KOPT-K1 (cell line): ENCODE measurements at regions not wholly inside any gene's neighbourhood (a gene's known extent, or its start where the extent isn't known, plus 50 kb on each side); places are given as distances from the start of the nearest gene placed in this dataset.

Experiments used
- H3K27ac ChIP-seq: fragments of 200-600 bp; sonication (generic); 2 replicates; pipeline ENCODE4 v1.5.1; 2016; ENCODE audit warnings: antibody characterized with exemption, mild to moderate bottlenecking, low read depth, low read length; ENCODE audit not compliant: poor library complexity, severe bottlenecking
- H3K36me3 ChIP-seq: fragments of 200-600 bp; sonication (generic); 2 replicates; pipeline ENCODE4 v1.5.1; 2017; ENCODE audit warnings: antibody characterized with exemption, mild to moderate bottlenecking, low read length, moderate library complexity; ENCODE audit not compliant: insufficient read depth
- H3K9me3 ChIP-seq: fragments of 200-600 bp; sonication (generic); 2 replicates; pipeline ENCODE4 v1.5.1; 2017; ENCODE audit warnings: antibody characterized with exemption, low read length, mild to moderate bottlenecking; ENCODE audit not compliant: insufficient read depth, poor library complexity, severe bottlenecking

- H3K9me3 ChIP-seq = no peaks in the 10 kb centered on the region
- H3K27ac ChIP-seq = no peak overlapping the region
- H3K36me3 ChIP-seq = no peaks in the 10 kb centered on the region
These were observed 581.7 kb upstream of the POT1 start for GRCh38 chr7:125511310-125511709.

- no peaks in the 10 kb centered on the region for H3K36me3 ChIP-seq
- no peak overlapping the region for H3K27ac ChIP-seq
- H3K9me3 ChIP-seq = no peaks in the 10 kb centered on the region
These were observed 576.7 kb upstream of the POT1 start for GRCh38 chr7:125506331-125506730.

- no peak overlapping the region for H3K27ac ChIP-seq
- H3K36me3 ChIP-seq = no peaks in the 10 kb centered on the region
- no peaks in the 10 kb centered on the region for H3K9me3 ChIP-seq
These were observed 575.2 kb upstream of the POT1 start for GRCh38 chr7:125504848-125505247.

GRCh38 chr7:125495997-125496396, 566.4 kb upstream of the POT1 start:
- no peak overlapping the region for H3K27ac ChIP-seq
- H3K36me3 ChIP-seq = no peaks in the 10 kb centered on the region
- no peaks in the 10 kb centered on the region for H3K9me3 ChIP-seq

GRCh38 chr7:125492521-125492920, 562.9 kb upstream of the POT1 start:
- Histone ChIP-seq H3K27ac (no peak overlapping the region), H3K36me3 (no peaks in the 10 kb centered on the region), H3K9me3 (no peaks in the 10 kb centered on the region)

- H3K9me3 ChIP-seq = no peaks in the 10 kb centered on the region
- no peaks in the 10 kb centered on the region for H3K36me3 ChIP-seq
- no peak overlapping the region for H3K27ac ChIP-seq
These were observed 561.5 kb upstream of the POT1 start for GRCh38 chr7:125491137-125491536.

GRCh38 chr7:125490167-125490566, 560.5 kb upstream of the POT1 start:
- H3K9me3 ChIP-seq = no peaks in the 10 kb centered on the region
- H3K36me3 ChIP-seq = no peaks in the 10 kb centered on the region
- H3K27ac ChIP-seq = no peak overlapping the region

- Histone ChIP-seq H3K9me3 (no peaks in the 10 kb centered on the region), H3K27ac (no peak overlapping the region), H3K36me3 (no peaks in the 10 kb centered on the region)
These were observed 555.6 kb upstream of the POT1 start for GRCh38 chr7:125485223-125485622.

GRCh38 chr7:125484755-125485154, 555.1 kb upstream of the POT1 start:
- Histone ChIP-seq H3K27ac (no peak overlapping the region), H3K9me3 (no peaks in the 10 kb centered on the region), H3K36me3 (no peaks in the 10 kb centered on the region)

- no peaks in the 10 kb centered on the region for H3K9me3 ChIP-seq
- no peaks in the 10 kb centered on the region for H3K36me3 ChIP-seq
- no peak overlapping the region for H3K27ac ChIP-seq
These were observed 551.7 kb upstream of the POT1 start for GRCh38 chr7:125481323-125481722.

GRCh38 chr7:125480762-125481161, 551.1 kb upstream of the POT1 start:
- no peaks in the 10 kb centered on the region for H3K36me3 ChIP-seq
- no peak overlapping the region for H3K27ac ChIP-seq
- H3K9me3 ChIP-seq = no peaks in the 10 kb centered on the region

- no peaks in the 10 kb centered on the region for H3K36me3 ChIP-seq
- H3K27ac ChIP-seq = no peak overlapping the region
- H3K9me3 ChIP-seq = no peaks in the 10 kb centered on the region
These were observed 539.2 kb upstream of the POT1 start for GRCh38 chr7:125468855-125469174.

- H3K9me3 ChIP-seq = no peaks in the 10 kb centered on the region
- H3K36me3 ChIP-seq = no peaks in the 10 kb centered on the region
- no peak overlapping the region for H3K27ac ChIP-seq
These were observed 538.6 kb upstream of the POT1 start for GRCh38 chr7:125467996-125468854.

- Histone ChIP-seq H3K36me3 (no peaks in the 10 kb centered on the region), H3K9me3 (no peaks in the 10 kb centered on the region), H3K27ac (no peak overlapping the region)
These were observed 535.9 kb upstream of the POT1 start for GRCh38 chr7:125465527-125465926.

- Histone ChIP-seq H3K9me3 (peaks cover 9% of the 10 kb centered on the region), H3K27ac (no peak overlapping the region), H3K36me3 (no peaks in the 10 kb centered on the region)
These were observed 533.0 kb upstream of the POT1 start for GRCh38 chr7:125462615-125463014.

GRCh38 chr7:125459038-125459437, 529.4 kb upstream of the POT1 start:
- Histone ChIP-seq H3K36me3 (no peaks in the 10 kb centered on the region), H3K27ac (no peak overlapping the region), H3K9me3 (peaks cover 9% of the 10 kb centered on the region)
